ENCODE measurements at regions not wholly inside any gene's neighbourhood (a gene's known extent, or its start where the extent isn't known, plus 50 kb on each side); places are given as distances from the start of the nearest gene placed in this dataset.

DNA sequence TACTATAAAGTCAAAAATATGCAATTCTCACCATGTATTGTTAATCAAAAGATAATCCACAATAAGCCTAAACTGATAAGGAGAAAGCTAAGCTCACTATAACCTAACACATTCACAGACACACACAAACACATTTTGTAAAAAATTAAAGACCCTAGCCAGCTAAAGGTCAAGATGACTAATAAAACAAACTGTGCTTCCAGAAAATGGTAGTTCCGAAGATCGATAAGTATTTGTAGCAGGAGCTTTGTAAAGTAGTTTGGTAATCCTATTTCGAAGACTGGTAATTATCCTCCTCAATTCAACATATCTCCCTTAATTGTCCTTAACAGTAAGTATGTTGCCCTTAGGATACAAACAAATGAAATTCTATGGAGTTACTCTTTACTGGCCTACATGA, 62.9 kb upstream of the CHMP2B start:
- H3K79me2 ChIP-seq (ENCODE audit: control insufficient read depth, insufficient read depth, low read length): no peaks in the 10 kb centered on the region
- 7% methylated on average over 3 of the region's 3 CpGs for WGBS (ENCODE audit: insufficient coverage, low coverage, missing lambda C conversion rate)
- H3K9me3 ChIP-seq (replicated peaks; ENCODE audit: control insufficient read depth, insufficient read depth, low read depth, low read length): no peaks in the 10 kb centered on the region
- no peaks in the 10 kb centered on the region for H3K4me1 ChIP-seq (replicated peaks in 1 of 2; ENCODE audit: control insufficient read depth in 2 of 2, insufficient read depth in 2 of 2, low read length in 2 of 2)
- TF ChIP-seq POLR2AphosphoS5 (IDR thresholded peaks at IDR 0.05; ENCODE audit: control insufficient read depth, insufficient read depth, low read depth, low read length): no peak
- TF ChIP-seq, protein P1, sequence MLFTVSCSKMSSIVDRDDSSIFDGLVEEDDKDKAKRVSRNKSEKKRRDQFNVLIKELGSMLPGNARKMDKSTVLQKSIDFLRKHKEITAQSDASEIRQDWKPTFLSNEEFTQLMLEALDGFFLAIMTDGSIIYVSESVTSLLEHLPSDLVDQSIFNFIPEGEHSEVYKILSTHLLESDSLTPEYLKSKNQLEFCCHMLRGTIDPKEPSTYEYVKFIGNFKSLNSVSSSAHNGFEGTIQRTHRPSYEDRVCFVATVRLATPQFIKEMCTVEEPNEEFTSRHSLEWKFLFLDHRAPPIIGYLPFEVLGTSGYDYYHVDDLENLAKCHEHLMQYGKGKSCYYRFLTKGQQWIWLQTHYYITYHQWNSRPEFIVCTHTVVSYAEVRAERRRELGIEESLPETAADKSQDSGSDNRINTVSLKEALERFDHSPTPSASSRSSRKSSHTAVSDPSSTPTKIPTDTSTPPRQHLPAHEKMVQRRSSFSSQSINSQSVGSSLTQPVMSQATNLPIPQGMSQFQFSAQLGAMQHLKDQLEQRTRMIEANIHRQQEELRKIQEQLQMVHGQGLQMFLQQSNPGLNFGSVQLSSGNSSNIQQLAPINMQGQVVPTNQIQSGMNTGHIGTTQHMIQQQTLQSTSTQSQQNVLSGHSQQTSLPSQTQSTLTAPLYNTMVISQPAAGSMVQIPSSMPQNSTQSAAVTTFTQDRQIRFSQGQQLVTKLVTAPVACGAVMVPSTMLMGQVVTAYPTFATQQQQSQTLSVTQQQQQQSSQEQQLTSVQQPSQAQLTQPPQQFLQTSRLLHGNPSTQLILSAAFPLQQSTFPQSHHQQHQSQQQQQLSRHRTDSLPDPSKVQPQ (CRISPR knock-in tag; IDR thresholded peaks at IDR 0.05; ENCODE audit: borderline replicate concordance): no peak
- no peak for TF ChIP-seq ARNT (IDR thresholded peaks at IDR 0.05)
- no peak for TF ChIP-seq PHF20 (IDR thresholded peaks at IDR 0.05; ENCODE audit: partially characterized antibody)
- no peak for TF ChIP-seq TCF7 (IDR thresholded peaks at IDR 0.05; ENCODE audit: borderline replicate concordance)
- no peak for TF ChIP-seq ZNF23 (CRISPR knock-in tag; IDR thresholded peaks at IDR 0.05)
- no peak for TF ChIP-seq ZNF589 (CRISPR knock-in tag; IDR thresholded peaks at IDR 0.05; ENCODE audit: low read depth)
- no peak for TF ChIP-seq ZFX (CRISPR knock-in tag; IDR thresholded peaks at IDR 0.05)
- TF ChIP-seq MCM3 (IDR thresholded peaks at IDR 0.05): no peak
- TF ChIP-seq SREBF2 (CRISPR knock-in tag; IDR thresholded peaks at IDR 0.05): no peak
- no peak for TF ChIP-seq RCOR1 (IDR thresholded peaks at IDR 0.05; ENCODE audit: borderline replicate concordance in 1 of 2, low read depth in 2 of 2, low read length in 2 of 2)
- no peak for TF ChIP-seq CBX3 (IDR thresholded peaks at IDR 0.05; ENCODE audit: borderline replicate concordance in 1 of 2, low read length in 2 of 2)
- no peak for TF ChIP-seq ELF4 (CRISPR knock-in tag; IDR thresholded peaks at IDR 0.05)
- TF ChIP-seq ELF2 (CRISPR knock-in tag; IDR thresholded peaks at IDR 0.05): no peak
- TF ChIP-seq, protein P2, sequence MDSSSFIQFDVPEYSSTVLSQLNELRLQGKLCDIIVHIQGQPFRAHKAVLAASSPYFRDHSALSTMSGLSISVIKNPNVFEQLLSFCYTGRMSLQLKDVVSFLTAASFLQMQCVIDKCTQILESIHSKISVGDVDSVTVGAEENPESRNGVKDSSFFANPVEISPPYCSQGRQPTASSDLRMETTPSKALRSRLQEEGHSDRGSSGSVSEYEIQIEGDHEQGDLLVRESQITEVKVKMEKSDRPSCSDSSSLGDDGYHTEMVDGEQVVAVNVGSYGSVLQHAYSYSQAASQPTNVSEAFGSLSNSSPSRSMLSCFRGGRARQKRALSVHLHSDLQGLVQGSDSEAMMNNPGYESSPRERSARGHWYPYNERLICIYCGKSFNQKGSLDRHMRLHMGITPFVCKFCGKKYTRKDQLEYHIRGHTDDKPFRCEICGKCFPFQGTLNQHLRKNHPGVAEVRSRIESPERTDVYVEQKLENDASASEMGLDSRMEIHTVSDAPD (CRISPR knock-in tag; IDR thresholded peaks at IDR 0.05): no peak
- TF ChIP-seq, protein P3, sequence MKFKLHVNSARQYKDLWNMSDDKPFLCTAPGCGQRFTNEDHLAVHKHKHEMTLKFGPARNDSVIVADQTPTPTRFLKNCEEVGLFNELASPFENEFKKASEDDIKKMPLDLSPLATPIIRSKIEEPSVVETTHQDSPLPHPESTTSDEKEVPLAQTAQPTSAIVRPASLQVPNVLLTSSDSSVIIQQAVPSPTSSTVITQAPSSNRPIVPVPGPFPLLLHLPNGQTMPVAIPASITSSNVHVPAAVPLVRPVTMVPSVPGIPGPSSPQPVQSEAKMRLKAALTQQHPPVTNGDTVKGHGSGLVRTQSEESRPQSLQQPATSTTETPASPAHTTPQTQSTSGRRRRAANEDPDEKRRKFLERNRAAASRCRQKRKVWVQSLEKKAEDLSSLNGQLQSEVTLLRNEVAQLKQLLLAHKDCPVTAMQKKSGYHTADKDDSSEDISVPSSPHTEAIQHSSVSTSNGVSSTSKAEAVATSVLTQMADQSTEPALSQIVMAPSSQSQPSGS (CRISPR knock-in tag; IDR thresholded peaks at IDR 0.05): no peak
- TF ChIP-seq, protein P4, sequence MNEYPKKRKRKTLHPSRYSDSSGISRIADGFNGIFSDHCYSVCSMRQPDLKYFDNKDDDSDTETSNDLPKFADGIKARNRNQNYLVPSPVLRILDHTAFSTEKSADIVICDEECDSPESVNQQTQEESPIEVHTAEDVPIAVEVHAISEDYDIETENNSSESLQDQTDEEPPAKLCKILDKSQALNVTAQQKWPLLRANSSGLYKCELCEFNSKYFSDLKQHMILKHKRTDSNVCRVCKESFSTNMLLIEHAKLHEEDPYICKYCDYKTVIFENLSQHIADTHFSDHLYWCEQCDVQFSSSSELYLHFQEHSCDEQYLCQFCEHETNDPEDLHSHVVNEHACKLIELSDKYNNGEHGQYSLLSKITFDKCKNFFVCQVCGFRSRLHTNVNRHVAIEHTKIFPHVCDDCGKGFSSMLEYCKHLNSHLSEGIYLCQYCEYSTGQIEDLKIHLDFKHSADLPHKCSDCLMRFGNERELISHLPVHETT (CRISPR knock-in tag; conservative IDR thresholded peaks at IDR 0.05 in 1 of 2, IDR thresholded peaks at IDR 0.05 in 1 of 2): no peak
- H2AFZ ChIP-seq (ENCODE audit: low read depth, low read length): no peak overlapping the region
- no peak for DNase-seq (ENCODE audit: extremely low read depth in 1 of 4, low spot score in 3 of 4)
- no peak overlapping the region for H3K9ac ChIP-seq (ENCODE audit: insufficient read depth in 1 of 2, low read depth in 2 of 2, low read length in 2 of 2)
- CTCF ChIA-PET (ENCODE audit: low intra/inter-chr PET ratio): no interaction called here
- ATAC-seq: no peak
- no peaks in the 10 kb centered on the region for H3K27me3 ChIP-seq (ENCODE audit: control insufficient read depth in 2 of 2, insufficient read depth in 2 of 2, low read length in 2 of 2)
- H3K36me3 ChIP-seq (ENCODE audit: control insufficient read depth, insufficient read depth, low read length): no peaks in the 10 kb centered on the region
- no peak overlapping the region for H3K4me2 ChIP-seq (ENCODE audit: insufficient read depth, low read length)
- no peak for FAIRE-seq
- no peak overlapping the region for H3K4me3 ChIP-seq
- no peaks in the 10 kb centered on the region for H4K20me1 ChIP-seq (replicated peaks; ENCODE audit: control insufficient read depth, insufficient read depth, low read length)
- POLR2A ChIA-PET: no interaction called here
- H3K27ac ChIP-seq (ENCODE audit: extremely low read depth, low read depth, low read length): no peak overlapping the region
- no peaks in the 10 kb centered on the region for H3K9me1 ChIP-seq (ENCODE audit: control insufficient read depth, insufficient read depth, low read length)
- intact Hi-C loops (cut with micrococcal nuclease): no loop called here
- no TSS peak for BruUV-seq (replicated peaks)
- in situ Hi-C loops (cut with MboI): no loop called here

Measured in K562 (cell line).